ENCODE measurements at regions not wholly inside any gene's neighbourhood (a gene's known extent, or its start where the extent isn't known, plus 50 kb on each side); places are given as distances from the start of the nearest gene placed in this dataset.
A peak's percentile ranks its signal among the peaks of the same experiment; 100 is the strongest.

- no peak for DNase-seq (ENCODE audit: extremely low spot score, unreplicated experiment)
- TF ChIP-seq CTCF (IDR thresholded peaks at IDR 0.05) = no peak
- Mint-ChIP-seq H3K27ac (ENCODE audit: unreplicated experiment) (no peak overlapping the region), H3K9me3 (ENCODE audit: unreplicated experiment) (no peaks in the 10 kb centered on the region), H3K4me3 (ENCODE audit: unreplicated experiment) (no peak overlapping the region), H3K27me3 (ENCODE audit: unreplicated experiment) (peaks cover 23% of the 10 kb centered on the region), H3K4me1 (ENCODE audit: unreplicated experiment) (no peaks in the 10 kb centered on the region), H3K36me3 (ENCODE audit: unreplicated experiment) (no peaks in the 10 kb centered on the region)
Measured at GRCh38 chr9:26662476-26662875, 230.1 kb downstream of the CAAP1 start.

GRCh38 chr9:26658476-26658875 lies 234.1 kb downstream of the CAAP1 start:
- Mint-ChIP-seq H3K9me3 (ENCODE audit: unreplicated experiment) (no peaks in the 10 kb centered on the region), H3K4me1 (ENCODE audit: unreplicated experiment) (peaks cover 4% of the 10 kb centered on the region), H3K27me3 (ENCODE audit: unreplicated experiment) (peaks cover 30% of the 10 kb centered on the region), H3K4me3 (ENCODE audit: unreplicated experiment) (no peak overlapping the region), H3K27ac (ENCODE audit: unreplicated experiment) (no peak overlapping the region), H3K36me3 (ENCODE audit: unreplicated experiment) (no peaks in the 10 kb centered on the region)
- no peak for TF ChIP-seq CTCF (IDR thresholded peaks at IDR 0.05)
- no peak for DNase-seq (ENCODE audit: extremely low spot score, unreplicated experiment)

DNA sequence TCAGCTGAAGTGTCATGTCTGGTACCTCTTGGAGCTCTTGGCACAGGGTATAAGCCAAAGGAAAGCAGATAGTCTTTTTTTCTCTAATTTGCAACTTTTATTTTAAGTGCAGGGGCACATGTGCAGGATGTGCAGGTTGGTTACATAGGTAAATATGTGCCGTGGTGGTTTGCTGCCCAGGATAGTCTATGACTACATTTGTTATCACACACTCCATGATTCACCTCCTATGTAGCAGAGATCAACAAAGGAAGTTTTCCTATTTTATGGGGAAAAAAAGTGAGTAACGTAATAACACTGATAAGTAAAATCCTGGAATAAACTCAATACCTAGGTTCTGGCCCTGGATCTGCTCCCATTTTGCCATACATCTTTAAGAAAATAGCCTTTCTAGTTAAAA lies 234.6 kb downstream of the CAAP1 start:
- peaks cover 4% of the 10 kb centered on the region for H3K4me1 Mint-ChIP-seq (ENCODE audit: unreplicated experiment)
- DNase-seq (ENCODE audit: extremely low spot score, unreplicated experiment) = no peak
- H3K4me3 Mint-ChIP-seq (ENCODE audit: unreplicated experiment) = no peak overlapping the region
- no peaks in the 10 kb centered on the region for H3K36me3 Mint-ChIP-seq (ENCODE audit: unreplicated experiment)
- no peaks in the 10 kb centered on the region for H3K9me3 Mint-ChIP-seq (ENCODE audit: unreplicated experiment)
- no peak for TF ChIP-seq CTCF (IDR thresholded peaks at IDR 0.05)
- no peak overlapping the region for H3K27ac Mint-ChIP-seq (ENCODE audit: unreplicated experiment)
- H3K27me3 Mint-ChIP-seq (ENCODE audit: unreplicated experiment) = peaks cover 32% of the 10 kb centered on the region

GRCh38 chr9:26656003-26656870 lies 236.4 kb downstream of the CAAP1 start:
- peaks cover 29% of the 10 kb centered on the region for H3K27me3 Mint-ChIP-seq (ENCODE audit: unreplicated experiment)
- DNase-seq (ENCODE audit: extremely low spot score, unreplicated experiment) = no peak
- peak overlapping the region; percentile 20 for H3K4me3 Mint-ChIP-seq (ENCODE audit: unreplicated experiment)
- no peaks in the 10 kb centered on the region for H3K9me3 Mint-ChIP-seq (ENCODE audit: unreplicated experiment)
- H3K4me1 Mint-ChIP-seq (ENCODE audit: unreplicated experiment) = peaks cover 4% of the 10 kb centered on the region
- H3K27ac Mint-ChIP-seq (ENCODE audit: unreplicated experiment) = no peak overlapping the region
- TF ChIP-seq CTCF (IDR thresholded peaks at IDR 0.05) = peak; percentile 58
- no peaks in the 10 kb centered on the region for H3K36me3 Mint-ChIP-seq (ENCODE audit: unreplicated experiment)

GRCh38 chr9:26655166-26655565 lies 237.4 kb downstream of the CAAP1 start:
- H3K36me3 Mint-ChIP-seq (ENCODE audit: unreplicated experiment) = no peaks in the 10 kb centered on the region
- no peak for TF ChIP-seq CTCF (IDR thresholded peaks at IDR 0.05)
- peaks cover 22% of the 10 kb centered on the region for H3K27me3 Mint-ChIP-seq (ENCODE audit: unreplicated experiment)
- H3K4me1 Mint-ChIP-seq (ENCODE audit: unreplicated experiment) = peaks cover 4% of the 10 kb centered on the region
- no peak for DNase-seq (ENCODE audit: extremely low spot score, unreplicated experiment)
- H3K4me3 Mint-ChIP-seq (ENCODE audit: unreplicated experiment) = no peak overlapping the region
- H3K9me3 Mint-ChIP-seq (ENCODE audit: unreplicated experiment) = no peaks in the 10 kb centered on the region
- H3K27ac Mint-ChIP-seq (ENCODE audit: unreplicated experiment) = no peak overlapping the region

Measured in osteocyte (in vitro differentiated cells).